ENCODE measurements at regions not wholly inside any gene's neighbourhood (a gene's known extent, or its start where the extent isn't known, plus 50 kb on each side); places are given as distances from the start of the nearest gene placed in this dataset.

DNA sequence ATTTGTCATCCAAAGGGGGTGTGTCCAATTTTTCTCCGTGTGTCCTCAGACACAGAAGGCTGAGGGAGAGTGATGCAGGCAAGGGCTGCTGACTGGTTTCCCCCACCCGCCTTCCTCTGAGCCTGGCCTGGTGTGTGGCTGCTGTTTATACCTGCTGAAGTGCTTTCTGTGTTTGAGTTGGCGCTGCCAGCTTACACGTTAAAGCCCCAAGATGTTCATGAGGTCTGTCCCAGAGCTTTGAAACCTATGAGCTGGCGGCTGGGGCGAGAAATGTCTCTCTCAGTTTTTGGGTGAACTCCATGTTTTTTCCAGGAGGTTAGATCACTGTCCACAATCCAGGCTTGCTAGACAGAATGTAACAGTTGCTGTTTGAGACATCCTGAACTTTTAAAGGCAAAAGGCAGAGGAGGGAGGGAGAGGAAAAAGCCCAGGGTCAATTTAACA lies 69.0 kb upstream of the CCN2 start:
- no peak overlapping the region for H2AFZ ChIP-seq (ENCODE audit: insufficient read depth, low read depth, low read length, poor library complexity, severe bottlenecking)
- no peak for DNase-seq
- TF ChIP-seq, protein P1, sequence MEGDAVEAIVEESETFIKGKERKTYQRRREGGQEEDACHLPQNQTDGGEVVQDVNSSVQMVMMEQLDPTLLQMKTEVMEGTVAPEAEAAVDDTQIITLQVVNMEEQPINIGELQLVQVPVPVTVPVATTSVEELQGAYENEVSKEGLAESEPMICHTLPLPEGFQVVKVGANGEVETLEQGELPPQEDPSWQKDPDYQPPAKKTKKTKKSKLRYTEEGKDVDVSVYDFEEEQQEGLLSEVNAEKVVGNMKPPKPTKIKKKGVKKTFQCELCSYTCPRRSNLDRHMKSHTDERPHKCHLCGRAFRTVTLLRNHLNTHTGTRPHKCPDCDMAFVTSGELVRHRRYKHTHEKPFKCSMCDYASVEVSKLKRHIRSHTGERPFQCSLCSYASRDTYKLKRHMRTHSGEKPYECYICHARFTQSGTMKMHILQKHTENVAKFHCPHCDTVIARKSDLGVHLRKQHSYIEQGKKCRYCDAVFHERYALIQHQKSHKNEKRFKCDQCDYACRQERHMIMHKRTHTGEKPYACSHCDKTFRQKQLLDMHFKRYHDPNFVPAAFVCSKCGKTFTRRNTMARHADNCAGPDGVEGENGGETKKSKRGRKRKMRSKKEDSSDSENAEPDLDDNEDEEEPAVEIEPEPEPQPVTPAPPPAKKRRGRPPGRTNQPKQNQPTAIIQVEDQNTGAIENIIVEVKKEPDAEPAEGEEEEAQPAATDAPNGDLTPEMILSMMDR (IDR thresholded peaks at IDR 0.05): no peak
- peaks cover 0 to 7% (median 1%) of the 10 kb centered on the region in 7 donors for H3K9me3 Mint-ChIP-seq
- WGBS (ENCODE audit: insufficient coverage): 93% methylated on average over 5 of the region's 6 CpGs
- H3K9me3 ChIP-seq (replicated peaks in 1 of 2; ENCODE audit: control insufficient read depth in 1 of 2, insufficient read depth in 1 of 2, low read length in 2 of 2): no peaks in the 10 kb centered on the region
- H4K20me1 ChIP-seq (ENCODE audit: insufficient read depth, low read length): no peaks in the 10 kb centered on the region
- no peaks in the 10 kb centered on the region for H3K4me1 ChIP-seq (ENCODE audit: control insufficient read depth in 1 of 2, insufficient read depth in 2 of 2, low read length in 2 of 2)
- no peak overlapping the region for H3K4me2 ChIP-seq (replicated peaks; ENCODE audit: extremely low read depth, low read length, poor library complexity, severe bottlenecking)
- intact Hi-C loops (cut with micrococcal nuclease): no loop called here
- H3K9ac ChIP-seq (ENCODE audit: insufficient read depth, low read length, poor library complexity, severe bottlenecking): no peak overlapping the region
- H3K27ac Mint-ChIP-seq: no peak overlapping the region
- H3K4me3 Mint-ChIP-seq: no peak overlapping the region
- H3K36me3 ChIP-seq (replicated peaks in 1 of 2; ENCODE audit: control insufficient read depth in 1 of 2, insufficient read depth in 2 of 2, low read length in 2 of 2): no peaks in the 10 kb centered on the region
- H3K27me3 ChIP-seq (ENCODE audit: control insufficient read depth in 2 of 2, insufficient read depth in 2 of 2, low read length in 2 of 2): no peaks in the 10 kb centered on the region
- H3K4me1 Mint-ChIP-seq: no peaks in the 10 kb centered on the region
- H3K27me3 Mint-ChIP-seq (ENCODE audit: low read depth in 3 of 3): peaks cover 0 to 1% (median 0%) of the 10 kb centered on the region in 3 donors
- no peak overlapping the region for H3K27ac ChIP-seq (ENCODE audit: low read depth in 1 of 2, low read length in 2 of 2)
- no peaks in the 10 kb centered on the region for H3K79me2 ChIP-seq (ENCODE audit: insufficient read depth, low read length)
- H3K4me3 ChIP-seq (replicated peaks in 1 of 3; ENCODE audit: low read depth in 2 of 3, low read length in 3 of 3): no peak overlapping the region
- no peaks in the 10 kb centered on the region for H3K36me3 Mint-ChIP-seq

DNA sequence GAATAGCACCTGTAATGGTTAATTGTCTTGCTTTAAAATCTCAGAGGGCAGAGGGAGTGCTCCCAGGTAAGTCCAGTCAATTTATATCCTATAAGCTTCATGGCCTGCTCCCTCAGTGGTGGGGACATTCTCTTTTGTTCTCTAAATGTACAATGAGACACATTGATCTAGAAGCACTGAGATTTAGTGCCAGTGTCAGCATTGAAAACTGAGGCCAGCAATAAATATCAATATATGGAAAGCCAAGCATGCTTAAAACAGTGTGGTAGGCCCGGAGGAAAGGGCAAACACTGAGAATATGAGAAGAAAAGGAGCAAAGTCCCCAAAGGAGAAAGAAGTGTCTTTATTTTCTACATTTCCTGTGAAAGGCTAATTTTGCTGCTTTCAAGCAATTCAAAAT lies 68.4 kb upstream of the CCN2 start:
- no peak overlapping the region for H3K27ac ChIP-seq (ENCODE audit: low read depth in 1 of 2, low read length in 2 of 2)
- no peak overlapping the region for H2AFZ ChIP-seq (ENCODE audit: insufficient read depth, low read depth, low read length, poor library complexity, severe bottlenecking)
- H3K4me1 ChIP-seq (ENCODE audit: control insufficient read depth in 1 of 2, insufficient read depth in 2 of 2, low read length in 2 of 2): no peaks in the 10 kb centered on the region
- WGBS (ENCODE audit: insufficient coverage): 100% methylated on average over 1 of the region's 1 CpG
- H3K79me2 ChIP-seq (ENCODE audit: insufficient read depth, low read length): no peaks in the 10 kb centered on the region
- H3K27ac Mint-ChIP-seq: no peak overlapping the region
- no peak overlapping the region for H3K4me3 Mint-ChIP-seq
- H3K4me1 Mint-ChIP-seq: no peaks in the 10 kb centered on the region
- no peak overlapping the region for H3K4me2 ChIP-seq (replicated peaks; ENCODE audit: extremely low read depth, low read length, poor library complexity, severe bottlenecking)
- no peak for DNase-seq
- TF ChIP-seq, protein P1 (IDR thresholded peaks at IDR 0.05): no peak
- H3K36me3 ChIP-seq (replicated peaks in 1 of 2; ENCODE audit: control insufficient read depth in 1 of 2, insufficient read depth in 2 of 2, low read length in 2 of 2): no peaks in the 10 kb centered on the region
- no peaks in the 10 kb centered on the region for H3K9me3 ChIP-seq (replicated peaks in 1 of 2; ENCODE audit: control insufficient read depth in 1 of 2, insufficient read depth in 1 of 2, low read length in 2 of 2)
- no peaks in the 10 kb centered on the region for H3K36me3 Mint-ChIP-seq
- H4K20me1 ChIP-seq (ENCODE audit: insufficient read depth, low read length): no peaks in the 10 kb centered on the region
- H3K27me3 ChIP-seq (ENCODE audit: control insufficient read depth in 2 of 2, insufficient read depth in 2 of 2, low read length in 2 of 2): no peaks in the 10 kb centered on the region
- intact Hi-C loops (cut with micrococcal nuclease): no loop called here
- no peak overlapping the region for H3K9ac ChIP-seq (ENCODE audit: insufficient read depth, low read length, poor library complexity, severe bottlenecking)
- peaks cover 0 to 7% (median 1%) of the 10 kb centered on the region in 7 donors for H3K9me3 Mint-ChIP-seq
- H3K27me3 Mint-ChIP-seq (ENCODE audit: low read depth in 3 of 3): peaks cover 0 to 1% (median 0%) of the 10 kb centered on the region in 3 donors
- no peak overlapping the region for H3K4me3 ChIP-seq (replicated peaks in 1 of 3; ENCODE audit: low read depth in 2 of 3, low read length in 3 of 3)

Data from CD14-positive monocyte (primary cell).